IMR-90 (cell line): ENCODE measurements at regions not wholly inside any gene's neighbourhood (a gene's known extent, or its start where the extent isn't known, plus 50 kb on each side); places are given as distances from the start of the nearest gene placed in this dataset.
"Not testable (repeated sequence)": the region's sequence is repeated elsewhere in the genome, so short reads cannot be mapped to it uniquely, and the experiment has no call there.

Experiments used
- ATAC-seq: fragments of 200-7000 bp; cut with Tn5 transposase; 2 replicates; pipeline ENCODE4 v1.9.1; 2020; ENCODE audit warnings: low read depth, mild to moderate bottlenecking, moderate library complexity
- BruUV-seq: library from RNA; stranded (reverse); fragments of 400-500 nt; replicated peaks from 2 replicates; lab custom pipeline; 2021; lab: Mats Ljungman, UMichigan
- CTCF ChIA-PET: fragments of 300-600 bp; formaldehyde crosslinking; extraction: SDS; loops from one replicate; lab custom pipeline; 2021; ENCODE audit warnings: antibody characterized with exemption; lab: Yijun Ruan, JAX
- POLR2A ChIA-PET: fragments of 300-600 bp; sonication (Branson Sonifier 250); formaldehyde crosslinking; loops from one replicate; lab custom pipeline; 2022; ENCODE audit warnings: antibody characterized with exemption; ENCODE audit not compliant: unreplicated experiment; lab: Charles Lee
- DNase-seq: peaks from one replicate; pipeline ENCODE4 v3.0.0; 2013
- H2AFZ ChIP-seq: replicated peaks from 2 replicates; pipeline ENCODE3; 2013; ENCODE audit warnings: low read length, mild to moderate bottlenecking; ENCODE audit not compliant: poor library complexity
- H2AK5ac ChIP-seq: 2 replicates; pipeline ENCODE4 v1.6.1; 2013; ENCODE audit warnings: low read depth, low read length, inconsistent platforms
- H2AK9ac ChIP-seq: replicated peaks from 2 replicates; pipeline ENCODE3; 2013; ENCODE audit warnings: mild to moderate bottlenecking, low read depth, low read length, moderate library complexity; ENCODE audit not compliant: poor library complexity
- H2BK120ac ChIP-seq: 2 replicates; pipeline ENCODE4 v1.6.1; 2013; ENCODE audit warnings: low read depth, low read length, inconsistent platforms
- H2BK15ac ChIP-seq: 3 replicates; pipeline ENCODE4 v1.6.1; 2013; ENCODE audit warnings: low read depth, low read length, inconsistent platforms
- H2BK20ac ChIP-seq: 2 replicates; pipeline ENCODE4 v1.6.1; 2013; ENCODE audit warnings: low read depth, mild to moderate bottlenecking, inconsistent platforms, low read length, moderate library complexity
- H2BK5ac ChIP-seq: 2 replicates; pipeline ENCODE4 v1.6.1; 2013; ENCODE audit warnings: mild to moderate bottlenecking, low read depth, low read length, inconsistent platforms; ENCODE audit not compliant: poor library complexity, severe bottlenecking
- H3K14ac ChIP-seq: replicated peaks from 2 replicates; pipeline ENCODE4 v1.6.1; 2013; ENCODE audit warnings: low read depth, low read length, inconsistent platforms
- H3K18ac ChIP-seq: 2 replicates; pipeline ENCODE4 v1.6.1; 2013; ENCODE audit warnings: low read depth, low read length, control low read depth
- H3K23ac ChIP-seq: 2 replicates; pipeline ENCODE4 v1.6.1; 2013; ENCODE audit warnings: low read depth, low read length, inconsistent platforms
- H3K27ac ChIP-seq: 2 replicates; pipeline ENCODE4 v1.5.1; 2013; ENCODE audit warnings: mild to moderate bottlenecking, control low read depth, low read length; ENCODE audit not compliant: insufficient read depth
- H3K27me3 ChIP-seq: 2 replicates; pipeline ENCODE4 v1.6.1; 2013; ENCODE audit warnings: low read length; ENCODE audit not compliant: control insufficient read depth, insufficient read depth
- H3K36me3 ChIP-seq: 2 replicates; pipeline ENCODE4 v1.6.1; 2013; ENCODE audit warnings: low read length, mixed read lengths; ENCODE audit not compliant: control insufficient read depth, insufficient read depth
- H3K4ac ChIP-seq: 2 replicates; pipeline ENCODE4 v1.6.1; 2013; ENCODE audit warnings: low read depth, low read length, inconsistent platforms
- H3K4me1 ChIP-seq: 2 replicates; pipeline ENCODE4 v1.6.1; 2013; ENCODE audit warnings: low read length, mixed read lengths; ENCODE audit not compliant: control insufficient read depth, insufficient read depth
- H3K4me2 ChIP-seq: 2 replicates; pipeline ENCODE4 v1.6.1; 2013; ENCODE audit warnings: low read depth, mild to moderate bottlenecking, control low read depth, low read length, moderate library complexity
- H3K4me3 ChIP-seq: 2 replicates; pipeline ENCODE4 v1.5.1; 2013; ENCODE audit warnings: low read depth, mild to moderate bottlenecking, control low read depth, low read length, moderate library complexity; ENCODE audit not compliant: insufficient read depth
- H3K56ac ChIP-seq: 2 replicates; pipeline ENCODE4 v1.6.1; 2013; ENCODE audit warnings: low read length, inconsistent platforms; ENCODE audit not compliant: insufficient read depth; ENCODE audit errors: extremely low read depth
- H3K79me1 ChIP-seq, 2 experiments: 2 replicates each; pipeline ENCODE4 v1.6.1; 2013; ENCODE audit warnings: low read length in 2 of 2, inconsistent platforms in 1 of 2, low read depth in 1 of 2
- H3K9ac ChIP-seq: 2 replicates; pipeline ENCODE4 v1.6.1; 2013; ENCODE audit warnings: low read depth, low read length, control low read depth
- H3K9me1 ChIP-seq: 2 replicates; pipeline ENCODE4 v1.6.1; 2013; ENCODE audit warnings: low read length, inconsistent platforms; ENCODE audit not compliant: insufficient read depth
- H3K9me3 ChIP-seq: 2 replicates; pipeline ENCODE4 v1.6.1; 2013; ENCODE audit warnings: low read length; ENCODE audit not compliant: control insufficient read depth, insufficient read depth
- H4K20me1 ChIP-seq: 2 replicates; pipeline ENCODE4 v1.6.1; 2013; ENCODE audit warnings: low read length, inconsistent platforms; ENCODE audit not compliant: insufficient read depth
- H4K5ac ChIP-seq: 2 replicates; pipeline ENCODE4 v1.6.1; 2013; ENCODE audit warnings: mild to moderate bottlenecking, low read depth, low read length, control low read depth
- H4K8ac ChIP-seq, 2 experiments: 2 replicates each; pipeline ENCODE4 v1.6.1; 2013; ENCODE audit warnings: low read depth in 2 of 2, low read length in 2 of 2, control low read depth in 1 of 2, inconsistent platforms in 1 of 2
- H4K91ac ChIP-seq: 2 replicates; pipeline ENCODE4 v1.6.1; 2013; ENCODE audit warnings: low read depth, low read length, inconsistent platforms; ENCODE audit not compliant: insufficient read depth
- WGBS, 2 experiments: methylation state at CpG; one replicate each; pipeline versions ENCODE4 v1.1.5 to v1.1.7; 2013; ENCODE audit warnings: missing lambda C conversion rate in 2 of 2; ENCODE audit not compliant: insufficient read length in 1 of 2; ENCODE audit errors: extremely low coverage in 2 of 2; 5-methylcytosine and 5-hydroxymethylcytosine counted together
- dilution Hi-C: fragments of 300-500 bp; cut with HindIII; formaldehyde crosslinking; loops from one replicate; pipeline ENCODE4 v1.14.3; 2018; ENCODE audit warnings: low sequenced_read_pairs; ENCODE audit not compliant: unreplicated experiment
- in situ Hi-C: fragments of 300-500 bp; cut with MboI; formaldehyde crosslinking; loops from 3 replicates; pipeline ENCODE4 v1.14.3; 2019; ENCODE audit warnings: low sequenced_read_pairs, inconsistent platforms, mixed read lengths
- intact Hi-C: fragments of 100-400 bp; cut with micrococcal nuclease; formaldehyde crosslinking; loops from 2 replicates; pipeline ENCODE4 v1.10.0; 2022

- H3K14ac ChIP-seq, H2BK15ac ChIP-seq, H3K4me2 ChIP-seq, in situ Hi-C loops, CTCF ChIA-PET, DNase-seq, H2AK9ac ChIP-seq, H3K27ac ChIP-seq, dilution Hi-C loops, H2BK120ac ChIP-seq, H3K23ac ChIP-seq, H2BK20ac ChIP-seq, H2AK5ac ChIP-seq, H3K4me3 ChIP-seq, H3K9ac ChIP-seq, H4K20me1 ChIP-seq, H3K27me3 ChIP-seq, H3K4ac ChIP-seq, H3K9me3 ChIP-seq, POLR2A ChIA-PET, H3K79me1 ChIP-seq, H3K18ac ChIP-seq, H4K5ac ChIP-seq, H3K36me3 ChIP-seq, H2AFZ ChIP-seq, H2BK5ac ChIP-seq, ATAC-seq, H4K8ac ChIP-seq, H3K56ac ChIP-seq, BruUV-seq, H4K91ac ChIP-seq: not testable (repeated sequence)
- Histone ChIP-seq H3K4me1 (peaks cover 18% of the 10 kb centered on the region), H3K9me1 (peaks cover 16% of the 10 kb centered on the region)
- no CpG with 5 or more reads among the region's 5 CpGs for WGBS, 2 experiments
- intact Hi-C loops = loop anchor here (5.0 kb wide), 1 partner anchor 110 kb away; no protein-coding TSS in a partner anchor
Observed at GRCh38 chr13:109997056-109997595, 210.7 kb upstream of the IRS2 start.
